Common myeloid progenitor, CD34-positive (primary cell): ENCODE measurements at regions not wholly inside any gene's neighbourhood (a gene's known extent, or its start where the extent isn't known, plus 50 kb on each side); places are given as distances from the start of the nearest gene placed in this dataset.

ENCODE experiments used
- CTCF ChIA-PET: fragments of 350-600 bp; sonication (Branson Sonifier 250); formaldehyde crosslinking; loops from one replicate; lab custom pipeline; 2021; ENCODE audit warnings: antibody characterized with exemption; lab: Charles Lee
- POLR2A ChIA-PET: fragments of 350-600 bp; sonication (Branson Sonifier 250); formaldehyde crosslinking; loops from one replicate; lab custom pipeline; 2021; ENCODE audit warnings: antibody characterized with exemption; lab: Charles Lee
- DNase-seq, 3 donors: peaks; one replicate each; pipeline versions ENCODE4 v3.0.0 to v3.0.0-alpha.2; 2013
- H3K27ac ChIP-seq, 2 experiments: 1 replicate in 1 of 2; 2 replicates in 1 of 2; pipeline ENCODE4 v1.7.0; 2013; ENCODE audit warnings: inconsistent platforms in 2 of 2, low read length in 2 of 2, mild to moderate bottlenecking in 2 of 2, low read depth in 1 of 2, moderate library complexity in 1 of 2; ENCODE audit not compliant: severe bottlenecking in 2 of 2, insufficient read depth in 1 of 2, poor library complexity in 1 of 2
- H3K27me3 ChIP-seq, 5 experiments: replicated peaks in 2 of 5; 1 replicate in 3 of 5; 2 replicates in 2 of 5; pipeline versions ENCODE4 v1.6.1 to v1.7.0; 2013; ENCODE audit warnings: low read length in 4 of 5, mild to moderate bottlenecking in 2 of 5, moderate library complexity in 2 of 5, inconsistent platforms in 1 of 5; ENCODE audit not compliant: insufficient read depth in 5 of 5, control insufficient read depth in 4 of 5
- H3K36me3 ChIP-seq, 4 experiments: 1 replicate in 2 of 4; 2 replicates in 2 of 4; pipeline versions ENCODE4 v1.6.1 to v1.7.0; 2013; ENCODE audit warnings: low read length in 3 of 4, control low read depth in 1 of 4, mild to moderate bottlenecking in 1 of 4; ENCODE audit not compliant: control insufficient read depth in 4 of 4, insufficient read depth in 4 of 4
- H3K4me1 ChIP-seq, 4 experiments: 1 replicate in 3 of 4; 2 replicates in 1 of 4; pipeline versions ENCODE4 v1.6.1 to v1.7.1; 2013; ENCODE audit warnings: low read length in 3 of 4, mild to moderate bottlenecking in 3 of 4, control low read depth in 1 of 4, inconsistent platforms in 1 of 4, moderate library complexity in 1 of 4; ENCODE audit not compliant: control insufficient read depth in 4 of 4, insufficient read depth in 4 of 4; ENCODE audit errors: control extremely low read depth in 1 of 4
- H3K4me3 ChIP-seq, 7 experiments: 1 replicate in 4 of 7; 2 replicates in 3 of 7; pipeline versions ENCODE4 v1.5.1 to v1.7.0; 2013; ENCODE audit warnings: mild to moderate bottlenecking in 7 of 7, low read length in 6 of 7, moderate library complexity in 6 of 7, inconsistent platforms in 2 of 7, low read depth in 2 of 7, control low read depth in 1 of 7; ENCODE audit not compliant: insufficient read depth in 4 of 7, control insufficient read depth in 1 of 7; ENCODE audit errors: extremely low read depth in 1 of 7
- H3K9me3 ChIP-seq, 5 experiments: 1 replicate in 4 of 5; 2 replicates in 1 of 5; pipeline versions ENCODE4 v1.6.1 to v1.7.1; 2013; ENCODE audit warnings: low read length in 4 of 5, mild to moderate bottlenecking in 2 of 5, inconsistent platforms in 1 of 5, low read depth in 1 of 5, moderate library complexity in 1 of 5; ENCODE audit not compliant: control insufficient read depth in 4 of 5, insufficient read depth in 2 of 5; ENCODE audit errors: control extremely low read depth in 1 of 5
- WGBS: methylation state at CpG from one replicate; pipeline ENCODE4 v1.1.5; 2013; ENCODE audit not compliant: insufficient coverage; 5-methylcytosine and 5-hydroxymethylcytosine counted together

GRCh38 chr2:186125625-186126024 lies 360.4 kb upstream of the ZC3H15 start:
- POLR2A ChIA-PET: interaction anchor here (0.6 kb wide), 1 partner anchor 73 kb away, joined by 4 read pairs; no protein-coding TSS in a partner anchor

GRCh38 chr2:186126181-186126580 lies 359.9 kb upstream of the ZC3H15 start:
- no peaks in the 10 kb centered on the region for H3K4me1 ChIP-seq
- DNase-seq: no peak
- CTCF ChIA-PET: no interaction called here
- POLR2A ChIA-PET: interaction anchor here (0.6 kb wide), 1 partner anchor 73 kb away, joined by 4 read pairs; no protein-coding TSS in a partner anchor
- H3K9me3 ChIP-seq: peaks cover 0 to 3% (median 0%) of the 10 kb centered on the region in 5 experiments
- H3K27ac ChIP-seq: no peak overlapping the region
- H3K4me3 ChIP-seq: no peak overlapping the region
- H3K36me3 ChIP-seq: no peaks in the 10 kb centered on the region
- no peaks in the 10 kb centered on the region for H3K27me3 ChIP-seq

More at GRCh38 chr2:186125625-186126024, 360.4 kb upstream of the ZC3H15 start:
- H3K4me3 ChIP-seq: no peak overlapping the region
- H3K27ac ChIP-seq: no peak overlapping the region
- H3K4me1 ChIP-seq: no peaks in the 10 kb centered on the region
- H3K9me3 ChIP-seq: peaks cover 0 to 3% (median 0%) of the 10 kb centered on the region in 5 experiments
- no peaks in the 10 kb centered on the region for H3K36me3 ChIP-seq
- WGBS: no CpG with 5 or more reads among the region's 1 CpG
- H3K27me3 ChIP-seq: no peaks in the 10 kb centered on the region
- CTCF ChIA-PET: no interaction called here
- no peak for DNase-seq

GRCh38 chr2:186129767-186130581 lies 356.1 kb upstream of the ZC3H15 start:
- WGBS: 86% methylated on average over 1 of the region's 1 CpG
- DNase-seq: no peak
- H3K9me3 ChIP-seq: no peaks in the 10 kb centered on the region
- no peak overlapping the region for H3K4me3 ChIP-seq
- H3K27ac ChIP-seq: no peak overlapping the region
- no peaks in the 10 kb centered on the region for H3K4me1 ChIP-seq
- CTCF ChIA-PET: interaction anchor here (0.6 kb wide), 1 partner anchor 21 kb away, joined by 3 read pairs; no protein-coding TSS in a partner anchor
- H3K36me3 ChIP-seq: no peaks in the 10 kb centered on the region
- POLR2A ChIA-PET: no interaction called here
- no peaks in the 10 kb centered on the region for H3K27me3 ChIP-seq

DNA sequence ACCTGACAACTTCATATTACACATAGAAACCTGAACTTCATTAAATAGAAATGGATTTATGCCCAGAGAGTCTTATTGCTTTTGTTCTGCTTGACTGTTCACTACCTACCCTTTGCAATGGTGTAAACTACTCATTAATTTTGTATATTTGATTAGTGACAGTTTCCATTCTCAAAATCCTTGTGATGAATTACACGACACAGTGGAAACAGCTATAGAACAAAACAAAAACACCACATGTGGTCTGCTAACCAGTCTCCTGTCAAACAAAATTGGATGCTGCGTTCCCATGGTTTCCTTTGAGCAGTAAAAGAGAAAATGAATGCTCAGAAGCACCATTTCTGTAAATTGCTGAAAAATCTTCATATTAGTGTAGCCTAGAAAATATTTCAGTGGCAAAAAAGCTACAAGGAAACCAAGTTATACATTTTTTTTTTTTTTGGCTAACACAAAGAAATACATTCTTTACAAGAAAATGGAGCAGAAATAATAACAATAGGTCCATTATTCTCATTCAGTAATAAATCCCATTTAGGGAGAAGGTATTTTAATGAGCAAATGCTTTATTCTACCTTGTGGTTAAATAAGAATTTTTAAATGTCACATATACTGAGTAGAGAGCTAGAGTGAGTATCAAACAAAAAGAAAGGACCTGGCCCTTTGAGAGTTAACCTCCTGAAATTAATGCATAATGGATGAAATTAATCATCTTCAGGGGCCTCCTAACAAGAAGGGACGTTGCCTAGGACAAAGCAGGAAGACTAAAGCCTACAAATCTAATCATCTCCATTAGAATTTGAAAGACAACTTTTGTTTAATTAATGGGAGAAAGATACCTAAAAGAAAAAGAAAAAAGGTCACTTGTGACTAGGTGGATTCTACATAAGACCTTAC lies 355.1 kb upstream of the ZC3H15 start:
- 83% methylated on average over 1 of the region's 3 CpGs for WGBS
- ChIA-PET POLR2A (no interaction called here), CTCF (interaction anchor here (0.7 kb wide), 2 partner anchors 78 to 245 kb away, joined by 3 to 4 read pairs; no protein-coding TSS in a partner anchor)
- no peaks in the 10 kb centered on the region for H3K36me3 ChIP-seq
- DNase-seq: no peak
- no peak overlapping the region for H3K27ac ChIP-seq
- H3K27me3 ChIP-seq: no peaks in the 10 kb centered on the region
- no peaks in the 10 kb centered on the region for H3K9me3 ChIP-seq
- H3K4me3 ChIP-seq: no peak overlapping the region
- H3K4me1 ChIP-seq: no peaks in the 10 kb centered on the region

DNA sequence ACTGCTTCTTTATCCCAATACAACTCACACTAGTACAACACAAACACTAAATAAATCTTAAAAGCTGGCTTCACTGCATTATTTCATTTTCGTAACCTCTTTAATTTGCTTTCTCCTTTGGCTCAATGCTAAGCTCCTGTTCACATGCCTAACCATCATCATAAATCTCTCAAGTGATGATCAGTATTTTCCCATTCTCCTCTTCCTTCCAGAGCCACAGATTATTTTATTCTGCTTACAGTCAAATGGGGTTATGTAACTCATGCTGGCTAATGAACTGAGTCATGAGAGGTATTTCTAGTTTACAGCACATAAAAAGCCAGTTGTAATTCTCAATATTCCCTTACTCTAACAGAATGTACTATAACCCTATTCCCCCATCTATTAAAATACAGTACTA lies 350.4 kb upstream of the ZC3H15 start:
- no peaks in the 10 kb centered on the region for H3K9me3 ChIP-seq
- no peak overlapping the region for H3K27ac ChIP-seq
- ChIA-PET CTCF (no interaction called here), POLR2A (no interaction called here)
- H3K36me3 ChIP-seq: no peaks in the 10 kb centered on the region
- DNase-seq: no peak
- H3K27me3 ChIP-seq: no peaks in the 10 kb centered on the region
- H3K4me3 ChIP-seq: no peak overlapping the region
- no peaks in the 10 kb centered on the region for H3K4me1 ChIP-seq
- 100% methylated on average over 1 of the region's 1 CpG for WGBS

- no peaks in the 10 kb centered on the region for H3K9me3 ChIP-seq
- ChIA-PET POLR2A (no interaction called here), CTCF (no interaction called here)
- no peak overlapping the region for H3K27ac ChIP-seq
- H3K27me3 ChIP-seq: no peaks in the 10 kb centered on the region
- H3K4me3 ChIP-seq: no peak overlapping the region
- no peak for DNase-seq
- H3K4me1 ChIP-seq: no peaks in the 10 kb centered on the region
- H3K36me3 ChIP-seq: no peaks in the 10 kb centered on the region
These were observed 349.2 kb upstream of the ZC3H15 start for GRCh38 chr2:186136860-186137259.

GRCh38 chr2:186138845-186139244 lies 347.2 kb upstream of the ZC3H15 start:
- 80% methylated on average over 1 of the region's 2 CpGs for WGBS

More at GRCh38 chr2:186138845-186139244, 347.2 kb upstream of the ZC3H15 start:
- Histone ChIP-seq H3K9me3 (no peaks in the 10 kb centered on the region), H3K4me3 (no peak overlapping the region), H3K27ac (no peak overlapping the region), H3K4me1 (no peaks in the 10 kb centered on the region), H3K36me3 (no peaks in the 10 kb centered on the region), H3K27me3 (no peaks in the 10 kb centered on the region)
- CTCF ChIA-PET: no interaction called here
- no peak for DNase-seq
- POLR2A ChIA-PET: no interaction called here
